Activated B cell treated with CpG ODN at 0.5 μM for 24 hours (primary cell): ENCODE measurements at regions not wholly inside any gene's neighbourhood (a gene's known extent, or its start where the extent isn't known, plus 50 kb on each side); places are given as distances from the start of the nearest gene placed in this dataset.

Experiments used
- ATAC-seq: fragments of 200-7000 bp; cut with Tn5 transposase; one replicate; pipeline ENCODE4 v1.10.0; 2021; ENCODE audit warnings: low read depth, mild to moderate bottlenecking, moderate library complexity
- CTCF ChIA-PET: fragments of 350-600 bp; sonication (Branson Sonifier 250); formaldehyde crosslinking; loops from one replicate; lab custom pipeline; 2021; ENCODE audit warnings: antibody characterized with exemption; lab: Charles Lee
- POLR2A ChIA-PET: fragments of 350-600 bp; sonication (Branson Sonifier 250); formaldehyde crosslinking; loops from one replicate; lab custom pipeline; 2021; ENCODE audit warnings: antibody characterized with exemption; lab: Charles Lee
- DNase-seq: peaks from one replicate; pipeline ENCODE4 v3.0.0; 2022
- H3K27ac Mint-ChIP-seq: one replicate; pipeline ENCODE4 v1.8.0; 2020; ENCODE audit warnings: mixed read lengths
- H3K27me3 Mint-ChIP-seq: one replicate; pipeline ENCODE4 v1.8.0; 2021; ENCODE audit warnings: mixed read lengths
- H3K36me3 Mint-ChIP-seq: one replicate; pipeline ENCODE4 v1.8.0; 2021; ENCODE audit warnings: low read depth, mixed read lengths
- H3K4me1 Mint-ChIP-seq: one replicate; pipeline ENCODE4 v1.8.0; 2021; ENCODE audit warnings: mixed read lengths
- H3K4me3 Mint-ChIP-seq: one replicate; pipeline ENCODE4 v1.8.0; 2020; ENCODE audit warnings: mild to moderate bottlenecking, mixed read lengths
- H3K9me3 Mint-ChIP-seq: one replicate; pipeline ENCODE4 v1.8.0; 2020; ENCODE audit warnings: mixed read lengths
- CTCF ChIP-seq: fragments of 200-600 bp; IDR thresholded peaks from one replicate; pipeline ENCODE4 v1.8.0; 2022; ENCODE audit warnings: antibody characterized with exemption, mild to moderate bottlenecking
- intact Hi-C: fragments of 100-400 bp; cut with micrococcal nuclease; formaldehyde crosslinking; loops from one replicate; pipeline ENCODE4 v1.15.1; 2024

DNA sequence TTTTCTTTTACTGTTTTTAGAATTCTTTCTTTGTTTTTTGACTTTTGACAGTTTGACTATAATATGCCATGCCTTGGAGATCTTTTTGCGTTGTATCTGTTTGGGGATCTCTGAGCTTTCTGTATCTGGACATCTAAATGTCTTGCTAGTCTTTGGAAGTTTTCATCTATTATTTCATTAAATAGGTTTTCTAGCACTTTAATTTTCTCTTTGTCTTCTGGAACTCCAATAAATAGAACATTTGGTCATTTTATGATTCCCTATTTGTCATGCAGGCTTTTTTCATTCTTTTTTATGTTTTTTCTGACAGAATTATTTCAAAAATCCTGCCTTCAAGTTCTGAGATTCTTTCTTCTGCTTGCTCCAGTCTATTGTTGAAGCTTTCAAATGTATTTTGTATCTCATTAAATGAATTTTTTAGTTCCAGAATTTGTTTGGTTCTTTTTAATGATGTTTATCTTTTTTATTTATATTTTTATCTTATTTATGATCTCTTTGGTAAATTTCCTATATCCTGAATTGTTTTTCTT lies 201.4 kb downstream of the CHD9NB start:
- CTCF ChIA-PET: no interaction called here
- Mint-ChIP-seq H3K27me3 (peaks cover under 1% of the 10 kb centered on the region), H3K27ac (no peak overlapping the region), H3K36me3 (no peaks in the 10 kb centered on the region), H3K4me1 (no peaks in the 10 kb centered on the region), H3K4me3 (no peak overlapping the region), H3K9me3 (peaks cover 17% of the 10 kb centered on the region)
- DNase-seq (no peak), ATAC-seq (no peak)
- intact Hi-C loops: no loop called here
- TF ChIP-seq CTCF: no peak
- POLR2A ChIA-PET: no interaction called here

GRCh38 chr16:52843381-52843780 lies 209.3 kb downstream of the CHD9NB start:
- Mint-ChIP-seq H3K27ac (no peak overlapping the region), H3K9me3 (peaks cover 8% of the 10 kb centered on the region), H3K36me3 (no peaks in the 10 kb centered on the region), H3K27me3 (no peaks in the 10 kb centered on the region), H3K4me1 (no peaks in the 10 kb centered on the region), H3K4me3 (no peak overlapping the region)
- no peak for ATAC-seq
- intact Hi-C loops: no loop called here
- CTCF ChIA-PET: no interaction called here
- POLR2A ChIA-PET: no interaction called here
- DNase-seq: no peak
- no peak for TF ChIP-seq CTCF

- Mint-ChIP-seq H3K4me1 (no peaks in the 10 kb centered on the region), H3K9me3 (no peaks in the 10 kb centered on the region), H3K4me3 (no peak overlapping the region), H3K36me3 (no peaks in the 10 kb centered on the region), H3K27me3 (no peaks in the 10 kb centered on the region), H3K27ac (no peak overlapping the region)
- ATAC-seq (no peak), DNase-seq (no peak)
- ChIA-PET POLR2A (no interaction called here), CTCF (no interaction called here)
- TF ChIP-seq CTCF: no peak
- intact Hi-C loops: no loop called here
Measured at GRCh38 chr16:52837251-52837650, 215.4 kb downstream of the CHD9NB start.

- Mint-ChIP-seq H3K9me3 (no peaks in the 10 kb centered on the region), H3K4me3 (no peak overlapping the region), H3K4me1 (no peaks in the 10 kb centered on the region), H3K27ac (no peak overlapping the region), H3K27me3 (no peaks in the 10 kb centered on the region), H3K36me3 (no peaks in the 10 kb centered on the region)
- no peak for ATAC-seq
- ChIA-PET CTCF (no interaction called here), POLR2A (no interaction called here)
- no peak for DNase-seq
- no peak for TF ChIP-seq CTCF
- intact Hi-C loops: no loop called here
Measured at GRCh38 chr16:52834736-52835465, 217.8 kb downstream of the CHD9NB start.

DNA sequence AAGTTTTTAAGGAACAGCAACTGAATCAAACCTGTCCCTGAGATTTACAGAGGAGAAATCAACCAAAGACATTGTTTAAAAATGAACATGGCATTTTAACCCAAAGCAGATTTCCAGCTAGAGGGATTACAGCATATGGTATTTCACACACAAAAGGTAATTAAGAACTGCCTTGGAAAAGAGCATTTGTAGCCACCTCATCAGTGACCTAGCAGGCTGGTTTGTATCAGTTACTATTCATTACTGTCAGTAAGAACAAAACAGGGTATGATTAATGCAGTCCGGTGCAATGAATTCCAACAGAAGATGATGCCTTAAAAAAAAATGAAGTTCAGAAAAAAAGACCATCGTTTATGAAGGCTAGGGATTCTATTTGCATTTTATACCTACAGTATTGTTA lies 219.9 kb downstream of the CHD9NB start:
- H3K4me3 Mint-ChIP-seq: no peak overlapping the region
- ATAC-seq: no peak
- H3K4me1 Mint-ChIP-seq: no peaks in the 10 kb centered on the region
- no peaks in the 10 kb centered on the region for H3K27me3 Mint-ChIP-seq
- no peaks in the 10 kb centered on the region for H3K36me3 Mint-ChIP-seq
- H3K27ac Mint-ChIP-seq: no peak overlapping the region
- no peak for DNase-seq
- intact Hi-C loops: no loop called here
- ChIA-PET POLR2A (no interaction called here), CTCF (no interaction called here)
- no peak for TF ChIP-seq CTCF
- H3K9me3 Mint-ChIP-seq: no peaks in the 10 kb centered on the region
